Right lobe of liver (tissue), 4 donors: ENCODE measurements at regions not wholly inside any gene's neighbourhood (a gene's known extent, or its start where the extent isn't known, plus 50 kb on each side); places are given as distances from the start of the nearest gene placed in this dataset.

ENCODE experiments used
- CTCF ChIP-seq, 4 donors: fragments of 200-600 bp in 3 of 4; fragments of 450-650 bp in 1 of 4; IDR thresholded peaks; one replicate each; pipeline versions ENCODE4 v1.5.1 to v1.8.0; 2016 to 2022; ENCODE audit warnings: antibody characterized with exemption in 4 of 4, mild to moderate bottlenecking in 2 of 4
- POLR2A ChIP-seq: fragments of 450-650 bp; IDR thresholded peaks from one replicate; pipeline ENCODE4 v1.6.1; 2017; ENCODE audit warnings: antibody characterized with exemption, mild to moderate bottlenecking
- donor health status: DM: no; HTN: no; CAD: no.
- donor health status: DM: no; HTN: no; CAD: no.
- donor health status: DM: no; HTN: yes; CAD: no.

- no peak for TF ChIP-seq POLR2A
- TF ChIP-seq CTCF (IDR thresholded peaks at IDR 0.05) = no peak
Observed at GRCh38 chr5:117973785-117974184, 1014.6 kb downstream of the DTWD2 start.
